ENCODE measurements at regions not wholly inside any gene's neighbourhood (a gene's known extent, or its start where the extent isn't known, plus 50 kb on each side); places are given as distances from the start of the nearest gene placed in this dataset.

DNA sequence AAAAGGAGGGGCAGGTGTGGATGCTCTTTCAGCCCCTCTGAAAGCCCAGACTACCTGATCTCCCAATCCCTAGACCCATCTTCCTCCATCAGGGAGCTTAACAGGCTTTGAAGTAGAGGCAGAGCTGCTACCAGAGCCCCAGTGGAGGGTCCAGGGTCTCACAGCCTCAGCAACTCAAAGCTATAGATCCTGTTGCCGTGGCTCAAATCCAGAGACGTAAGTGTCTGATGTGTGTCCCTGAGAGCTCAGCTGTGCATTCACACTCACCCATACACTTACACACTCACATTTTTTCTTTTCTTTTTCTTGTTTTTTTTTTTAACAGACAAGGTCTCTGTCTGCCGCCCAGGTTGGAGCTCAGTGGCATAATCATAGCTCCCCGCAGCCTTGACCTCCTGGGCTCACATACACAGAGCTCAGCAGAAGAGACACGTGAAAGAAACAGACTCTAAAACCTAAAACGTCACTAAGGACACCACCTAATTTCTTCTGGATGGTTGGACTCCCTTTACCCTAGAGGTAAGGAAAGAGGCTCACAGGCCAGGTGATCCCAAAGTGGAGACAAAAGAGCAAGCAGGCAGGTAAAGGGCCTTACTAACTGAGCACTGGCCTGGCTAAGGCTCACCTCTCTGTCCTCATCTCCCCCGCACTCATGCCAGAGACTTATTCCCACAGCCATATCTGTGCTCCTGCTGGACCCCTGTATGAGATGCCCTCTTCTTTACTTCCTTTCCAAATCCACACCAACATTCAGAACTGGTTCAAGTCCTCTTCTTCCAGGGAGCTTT, 80.7 kb downstream of the SCN11A start:
- H2AFZ ChIP-seq (replicated peaks; ENCODE audit: low read length, poor library complexity): no peak overlapping the region
- H3K18ac ChIP-seq (ENCODE audit: low read depth, low read length): no peak overlapping the region
- no peak overlapping the region for H3K4me2 ChIP-seq (ENCODE audit: low read depth, low read length)
- intact Hi-C loops (cut with micrococcal nuclease) (no loop called here), dilution Hi-C loops (cut with HindIII; ENCODE audit: low sequenced_read_pairs, unreplicated experiment) (no loop called here), in situ Hi-C loops (cut with MboI; ENCODE audit: low sequenced_read_pairs) (no loop called here)
- no peak overlapping the region for H3K9ac ChIP-seq (ENCODE audit: low read depth, low read length)
- 0 out of 2 replicates have a peak, but pooled peaks cover 2% of the 10 kb centered on the region for H3K27me3 ChIP-seq (ENCODE audit: control insufficient read depth, insufficient read depth, low read length)
- H3K56ac ChIP-seq (ENCODE audit: extremely low read depth, insufficient read depth, low read length): no peak overlapping the region
- H3K14ac ChIP-seq (replicated peaks; ENCODE audit: low read depth, low read length): no peak overlapping the region
- H2BK15ac ChIP-seq (ENCODE audit: low read depth, low read length): no peak overlapping the region
- H3K9me3 ChIP-seq (ENCODE audit: control insufficient read depth, insufficient read depth, low read length): no peaks in the 10 kb centered on the region
- H2BK120ac ChIP-seq (ENCODE audit: low read depth, low read length): no peak overlapping the region
- H4K5ac ChIP-seq (ENCODE audit: low read depth, low read length): no peak overlapping the region
- H3K4me3 ChIP-seq (ENCODE audit: insufficient read depth, low read depth, low read length): no peak overlapping the region
- H3K36me3 ChIP-seq (ENCODE audit: control insufficient read depth, insufficient read depth, low read length): no peaks in the 10 kb centered on the region
- H2AK9ac ChIP-seq (replicated peaks; ENCODE audit: low read depth, low read length, poor library complexity): no peak overlapping the region
- H3K4me1 ChIP-seq (ENCODE audit: control insufficient read depth, insufficient read depth, low read length): peaks cover 3% of the 10 kb centered on the region
- H3K4ac ChIP-seq (ENCODE audit: low read depth, low read length): no peak overlapping the region
- no TSS peak for BruUV-seq (replicated peaks)
- ATAC-seq (ENCODE audit: low read depth): no peak
- H2BK20ac ChIP-seq (ENCODE audit: low read depth, low read length): no peak overlapping the region
- H2BK5ac ChIP-seq (ENCODE audit: low read depth, low read length, poor library complexity, severe bottlenecking): no peak overlapping the region
- H4K8ac ChIP-seq (ENCODE audit: low read depth in 2 of 2, low read length in 2 of 2): no peak overlapping the region
- no peak for DNase-seq
- WGBS, 2 experiments (ENCODE audit: extremely low coverage in 2 of 2, insufficient read length in 1 of 2): 92% methylated on average over 5 of the region's 7 CpGs; no CpG with 5 or more reads in 1 of the 2 experiments
- ChIA-PET CTCF (interaction anchor here (1.4 kb wide), 1 partner anchor 10 kb away, joined by 6 read pairs; no protein-coding TSS in a partner anchor), POLR2A (ENCODE audit: unreplicated experiment) (interaction anchor here (0.6 kb wide), 1 partner anchor 11 kb away, joined by 3 read pairs; no protein-coding TSS in a partner anchor)
- no peak overlapping the region for H3K23ac ChIP-seq (ENCODE audit: low read depth, low read length)
- H2AK5ac ChIP-seq (ENCODE audit: low read depth, low read length): no peak overlapping the region
- peaks cover 2% of the 10 kb centered on the region; the same call in 1 of the 2 replicates for H3K9me1 ChIP-seq (ENCODE audit: insufficient read depth, low read length)
- no peak overlapping the region for H4K91ac ChIP-seq (ENCODE audit: insufficient read depth, low read depth, low read length)
- H3K79me1 ChIP-seq (ENCODE audit: low read depth in 1 of 2, low read length in 2 of 2): no peaks in the 10 kb centered on the region
- no peak for TF ChIP-seq FOS (IDR thresholded peaks at IDR 0.05; ENCODE audit: low read depth, low read length)
- no peak for TF ChIP-seq MXI1 (IDR thresholded peaks at IDR 0.05; ENCODE audit: borderline replicate concordance, low read depth, low read length)
- no peak for TF ChIP-seq SMC3 (IDR thresholded peaks at IDR 0.05; ENCODE audit: low read depth, low read length)
- TF ChIP-seq RAD21 (IDR thresholded peaks at IDR 0.05; ENCODE audit: low read length): no peak
- H4K20me1 ChIP-seq (ENCODE audit: insufficient read depth, low read length): no peaks in the 10 kb centered on the region
- H3K27ac ChIP-seq (ENCODE audit: insufficient read depth, low read length): no peak overlapping the region

Measured in IMR-90 (cell line).